ENCODE measurements at regions not wholly inside any gene's neighbourhood (a gene's known extent, or its start where the extent isn't known, plus 50 kb on each side); places are given as distances from the start of the nearest gene placed in this dataset.

- Mint-ChIP-seq H3K4me1 (ENCODE audit: low read depth in 2 of 2) (no peaks in the 10 kb centered on the region), H3K36me3 (no peaks in the 10 kb centered on the region), H3K27me3 (peaks cover 6 to 26% of the 10 kb centered on the region in 2 donors), H3K9me3 (no peaks in the 10 kb centered on the region), H3K27ac (no peak overlapping the region), H3K4me3 (no peak overlapping the region)
- DNase-seq (ENCODE audit: low spot score): no peak
- ATAC-seq: no peak
Measured at GRCh38 chr16:86977076-86977676, 340.0 kb downstream of the C16orf95 start.

- no peaks in the 10 kb centered on the region for H3K9me3 Mint-ChIP-seq
- no peaks in the 10 kb centered on the region for H3K4me1 Mint-ChIP-seq (ENCODE audit: low read depth in 2 of 2)
- H3K36me3 Mint-ChIP-seq: no peaks in the 10 kb centered on the region
- no peak overlapping the region for H3K4me3 Mint-ChIP-seq
- DNase-seq (ENCODE audit: low spot score) (no peak), ATAC-seq (no peak)
- H3K27me3 Mint-ChIP-seq: peaks cover 6 to 13% of the 10 kb centered on the region in 2 donors
- H3K27ac Mint-ChIP-seq: no peak overlapping the region
Measured at GRCh38 chr16:86978445-86979030, 338.7 kb downstream of the C16orf95 start.

- Mint-ChIP-seq H3K4me1 (ENCODE audit: low read depth in 2 of 2) (no peaks in the 10 kb centered on the region), H3K36me3 (no peaks in the 10 kb centered on the region), H3K4me3 (no peak overlapping the region), H3K27ac (no peak overlapping the region), H3K9me3 (no peaks in the 10 kb centered on the region), H3K27me3 (peaks cover 6 to 13% of the 10 kb centered on the region in 2 donors)
- ATAC-seq: no peak
- DNase-seq (ENCODE audit: low spot score): no peak
Measured at GRCh38 chr16:86979061-86979460, 338.1 kb downstream of the C16orf95 start.

- Mint-ChIP-seq H3K4me3 (no peak overlapping the region), H3K27ac (no peak overlapping the region), H3K4me1 (ENCODE audit: low read depth in 2 of 2) (no peaks in the 10 kb centered on the region), H3K27me3 (peaks cover 6 to 13% of the 10 kb centered on the region in 2 donors), H3K36me3 (no peaks in the 10 kb centered on the region), H3K9me3 (no peaks in the 10 kb centered on the region)
- DNase-seq (ENCODE audit: low spot score) (no peak), ATAC-seq (no peak)
Measured at GRCh38 chr16:86979984-86980553, 337.1 kb downstream of the C16orf95 start.

GRCh38 chr16:86980644-86981043 is 336.5 kb downstream of the C16orf95 start:
- Mint-ChIP-seq H3K36me3 (no peaks in the 10 kb centered on the region), H3K27ac (no peak overlapping the region), H3K9me3 (no peaks in the 10 kb centered on the region), H3K4me1 (ENCODE audit: low read depth in 2 of 2) (no peaks in the 10 kb centered on the region), H3K27me3 (peaks cover 6 to 13% of the 10 kb centered on the region in 2 donors), H3K4me3 (no peak overlapping the region)
- no peak for ATAC-seq
- no peak for DNase-seq (ENCODE audit: low spot score)

- ATAC-seq: no peak
- H3K27me3 Mint-ChIP-seq: peaks cover 6 to 13% of the 10 kb centered on the region in 2 donors
- H3K4me1 Mint-ChIP-seq (ENCODE audit: low read depth in 2 of 2): no peaks in the 10 kb centered on the region
- H3K27ac Mint-ChIP-seq: no peak overlapping the region
- no peaks in the 10 kb centered on the region for H3K36me3 Mint-ChIP-seq
- DNase-seq (ENCODE audit: low spot score): no peak
- H3K4me3 Mint-ChIP-seq: no peak overlapping the region
- no peaks in the 10 kb centered on the region for H3K9me3 Mint-ChIP-seq
Measured at GRCh38 chr16:86982347-86982596, 334.9 kb downstream of the C16orf95 start.

GRCh38 chr16:86982912-86983311 is 334.3 kb downstream of the C16orf95 start:
- no peak overlapping the region for H3K4me3 Mint-ChIP-seq
- ATAC-seq: no peak
- peaks cover 6 to 13% of the 10 kb centered on the region in 2 donors for H3K27me3 Mint-ChIP-seq
- no peaks in the 10 kb centered on the region for H3K36me3 Mint-ChIP-seq
- H3K4me1 Mint-ChIP-seq (ENCODE audit: low read depth in 2 of 2): no peaks in the 10 kb centered on the region
- no peak overlapping the region for H3K27ac Mint-ChIP-seq
- H3K9me3 Mint-ChIP-seq: no peaks in the 10 kb centered on the region
- no peak for DNase-seq (ENCODE audit: low spot score)

- no peak for ATAC-seq
- H3K9me3 Mint-ChIP-seq: no peaks in the 10 kb centered on the region
- no peaks in the 10 kb centered on the region for H3K4me1 Mint-ChIP-seq (ENCODE audit: low read depth in 2 of 2)
Measured at GRCh38 chr16:86983621-86984020, 333.6 kb downstream of the C16orf95 start.

GRCh38 chr16:86984343-86984742 is 332.8 kb downstream of the C16orf95 start:
- H3K27ac Mint-ChIP-seq: no peak overlapping the region
- H3K36me3 Mint-ChIP-seq: no peaks in the 10 kb centered on the region
- peaks cover 6 to 13% of the 10 kb centered on the region in 2 donors for H3K27me3 Mint-ChIP-seq
- DNase-seq (ENCODE audit: low spot score) (no peak), ATAC-seq (no peak)
- H3K9me3 Mint-ChIP-seq: no peaks in the 10 kb centered on the region
- peaks cover 0 to 3% of the 10 kb centered on the region in 2 donors for H3K4me1 Mint-ChIP-seq (ENCODE audit: low read depth in 2 of 2)
- no peak overlapping the region for H3K4me3 Mint-ChIP-seq

More at GRCh38 chr16:86983621-86984020, 333.6 kb downstream of the C16orf95 start:
- DNase-seq (ENCODE audit: low spot score): no peak
- no peak overlapping the region for H3K27ac Mint-ChIP-seq
- no peaks in the 10 kb centered on the region for H3K36me3 Mint-ChIP-seq
- H3K4me3 Mint-ChIP-seq: no peak overlapping the region
- H3K27me3 Mint-ChIP-seq: peaks cover 6 to 13% of the 10 kb centered on the region in 2 donors

GRCh38 chr16:86984991-86985647 is 332.1 kb downstream of the C16orf95 start:
- no peak for ATAC-seq
- peaks cover 2 to 7% of the 10 kb centered on the region in 2 donors for H3K4me1 Mint-ChIP-seq (ENCODE audit: low read depth in 2 of 2)
- H3K9me3 Mint-ChIP-seq: no peaks in the 10 kb centered on the region
- DNase-seq (ENCODE audit: low spot score): no peak
- peaks cover 3 to 5% of the 10 kb centered on the region in 2 donors for H3K27me3 Mint-ChIP-seq
- H3K27ac Mint-ChIP-seq: no peak overlapping the region
- no peaks in the 10 kb centered on the region for H3K36me3 Mint-ChIP-seq
- H3K4me3 Mint-ChIP-seq: no peak overlapping the region

- ATAC-seq: peak in 1 of 2 donors; percentile 4
- no peak overlapping the region for H3K27ac Mint-ChIP-seq
- no peaks in the 10 kb centered on the region for H3K36me3 Mint-ChIP-seq
- H3K9me3 Mint-ChIP-seq: no peaks in the 10 kb centered on the region
- H3K4me3 Mint-ChIP-seq: no peak overlapping the region
- peaks cover 7 to 12% of the 10 kb centered on the region in 2 donors for H3K4me1 Mint-ChIP-seq (ENCODE audit: low read depth in 2 of 2)
- H3K27me3 Mint-ChIP-seq: peaks cover 0 to under 1% of the 10 kb centered on the region in 2 donors
- DNase-seq (ENCODE audit: low spot score): no peak
Measured at GRCh38 chr16:86985648-86986015, 331.6 kb downstream of the C16orf95 start.

- H3K9me3 Mint-ChIP-seq: no peaks in the 10 kb centered on the region
- DNase-seq (ENCODE audit: low spot score) (no peak), ATAC-seq (no peak)
- H3K4me3 Mint-ChIP-seq: no peak overlapping the region
- no peaks in the 10 kb centered on the region for H3K27me3 Mint-ChIP-seq
- no peaks in the 10 kb centered on the region for H3K36me3 Mint-ChIP-seq
- peaks cover 11 to 17% of the 10 kb centered on the region in 2 donors for H3K4me1 Mint-ChIP-seq (ENCODE audit: low read depth in 2 of 2)
- no peak overlapping the region for H3K27ac Mint-ChIP-seq
Measured at GRCh38 chr16:86986136-86986535, 331.1 kb downstream of the C16orf95 start.

- H3K9me3 Mint-ChIP-seq: no peaks in the 10 kb centered on the region
- peaks cover 0 to 2% of the 10 kb centered on the region in 2 donors for H3K27me3 Mint-ChIP-seq
- peaks cover 13 to 18% of the 10 kb centered on the region in 2 donors for H3K4me1 Mint-ChIP-seq (ENCODE audit: low read depth in 2 of 2)
- no peaks in the 10 kb centered on the region for H3K36me3 Mint-ChIP-seq
- DNase-seq (ENCODE audit: low spot score) (no peak), ATAC-seq (no peak)
- H3K4me3 Mint-ChIP-seq: no peak overlapping the region
- no peak overlapping the region for H3K27ac Mint-ChIP-seq
Measured at GRCh38 chr16:86986809-86987487, 330.2 kb downstream of the C16orf95 start.

Data from natural killer cell treated with Interleukin-12 subunit alpha and Interleukin-12 subunit beta and Interleukin-15 and Interleukin-18, amount 100 ng/mL, for 72 hours (primary cell).